Stomach smooth muscle (tissue), 2 donors: ENCODE measurements at regions not wholly inside any gene's neighbourhood (a gene's known extent, or its start where the extent isn't known, plus 50 kb on each side); places are given as distances from the start of the nearest gene placed in this dataset.
"Not testable (repeated sequence)": the region's sequence is repeated elsewhere in the genome, so short reads cannot be mapped to it uniquely, and the experiment has no call there.

ENCODE experiments used
- H3K27ac ChIP-seq: one replicate; pipeline ENCODE4 v1.7.0; 2013; ENCODE audit warnings: mild to moderate bottlenecking, low read length, inconsistent platforms
- H3K27me3 ChIP-seq, 2 donors: one replicate each; pipeline ENCODE4 v1.7.0; 2013; ENCODE audit warnings: low read length in 2 of 2; ENCODE audit not compliant: insufficient read depth in 2 of 2, control insufficient read depth in 1 of 2
- H3K36me3 ChIP-seq, 2 donors: one replicate each; pipeline ENCODE4 v1.7.0; 2013; ENCODE audit warnings: low read length in 2 of 2; ENCODE audit not compliant: control insufficient read depth in 2 of 2, insufficient read depth in 2 of 2
- H3K4me1 ChIP-seq: one replicate; pipeline ENCODE4 v1.7.0; 2013; ENCODE audit warnings: low read length; ENCODE audit not compliant: control insufficient read depth, insufficient read depth
- H3K4me3 ChIP-seq, 2 donors: one replicate each; pipeline ENCODE4 v1.7.0; 2013; ENCODE audit warnings: low read length in 2 of 2
- H3K9ac ChIP-seq, 2 donors: one replicate each; pipeline ENCODE4 v1.7.0; 2013; ENCODE audit warnings: low read length in 2 of 2, mild to moderate bottlenecking in 1 of 2
- H3K9me3 ChIP-seq, 2 donors: one replicate each; pipeline ENCODE4 v1.7.0; 2013; ENCODE audit warnings: low read length in 2 of 2; ENCODE audit not compliant: control insufficient read depth in 2 of 2
- donor health status: healthy.
- donor health status: Pancreatic carcinoma.

- H3K9ac ChIP-seq = no peak overlapping the region
- no peak overlapping the region for H3K4me3 ChIP-seq
- no peaks in the 10 kb centered on the region for H3K4me1 ChIP-seq
- no peaks in the 10 kb centered on the region for H3K36me3 ChIP-seq
- H3K9me3 ChIP-seq = no peaks in the 10 kb centered on the region
- no peak overlapping the region for H3K27ac ChIP-seq
- H3K27me3 ChIP-seq = no peaks in the 10 kb centered on the region
Observed at GRCh38 chr3:70647094-70647493, 334.7 kb upstream of the MDFIC2 start.

GRCh38 chr3:70646635-70647034 lies 334.2 kb upstream of the MDFIC2 start:
- no peak overlapping the region for H3K9ac ChIP-seq
- H3K9me3 ChIP-seq = no peaks in the 10 kb centered on the region
- no peak overlapping the region for H3K4me3 ChIP-seq
- no peaks in the 10 kb centered on the region for H3K36me3 ChIP-seq
- H3K27ac ChIP-seq = no peak overlapping the region
- H3K4me1 ChIP-seq = no peaks in the 10 kb centered on the region
- H3K27me3 ChIP-seq = no peaks in the 10 kb centered on the region

- Histone ChIP-seq H3K36me3 (no peaks in the 10 kb centered on the region), H3K27ac (no peak overlapping the region), H3K27me3 (no peaks in the 10 kb centered on the region), H3K4me3 (no peak overlapping the region), H3K9ac (no peak overlapping the region), H3K4me1 (no peaks in the 10 kb centered on the region), H3K9me3 (no peaks in the 10 kb centered on the region)
Observed at GRCh38 chr3:70640481-70640880, 328.0 kb upstream of the MDFIC2 start.

GRCh38 chr3:70635301-70635700 lies 322.9 kb upstream of the MDFIC2 start:
- H3K9me3 ChIP-seq = no peaks in the 10 kb centered on the region
- no peak overlapping the region for H3K4me3 ChIP-seq
- no peaks in the 10 kb centered on the region for H3K36me3 ChIP-seq
- H3K4me1 ChIP-seq = no peaks in the 10 kb centered on the region
- no peaks in the 10 kb centered on the region for H3K27me3 ChIP-seq
- no peak overlapping the region for H3K9ac ChIP-seq
- H3K27ac ChIP-seq = no peak overlapping the region

GRCh38 chr3:70631716-70632307 lies 319.4 kb upstream of the MDFIC2 start:
- no peak overlapping the region for H3K27ac ChIP-seq
- no peak overlapping the region for H3K4me3 ChIP-seq
- H3K27me3 ChIP-seq = no peaks in the 10 kb centered on the region
- H3K9ac ChIP-seq = no peak overlapping the region
- no peaks in the 10 kb centered on the region for H3K36me3 ChIP-seq
- no peaks in the 10 kb centered on the region for H3K4me1 ChIP-seq
- no peaks in the 10 kb centered on the region for H3K9me3 ChIP-seq

GRCh38 chr3:70621451-70621850 lies 309.0 kb upstream of the MDFIC2 start:
- no peaks in the 10 kb centered on the region for H3K4me1 ChIP-seq
- no peak overlapping the region for H3K4me3 ChIP-seq
- no peaks in the 10 kb centered on the region for H3K27me3 ChIP-seq
- H3K9ac ChIP-seq = no peak overlapping the region
- H3K27ac ChIP-seq = no peak overlapping the region
- H3K36me3 ChIP-seq = no peaks in the 10 kb centered on the region
- H3K9me3 ChIP-seq = no peaks in the 10 kb centered on the region

- H3K36me3 ChIP-seq = no peaks in the 10 kb centered on the region
- H3K27ac ChIP-seq = no peak overlapping the region
- H3K4me1 ChIP-seq = no peaks in the 10 kb centered on the region
- H3K9ac ChIP-seq = no peak overlapping the region
- H3K4me3 ChIP-seq = no peak overlapping the region
- H3K27me3 ChIP-seq = no peaks in the 10 kb centered on the region
- H3K9me3 ChIP-seq = no peaks in the 10 kb centered on the region
Observed at GRCh38 chr3:70620956-70621355, 308.5 kb upstream of the MDFIC2 start.

- Histone ChIP-seq H3K27me3 (no peaks in the 10 kb centered on the region), H3K9ac (no peak overlapping the region)
Observed at GRCh38 chr3:70620367-70620766, 307.9 kb upstream of the MDFIC2 start.

GRCh38 chr3:70618151-70618550 lies 305.7 kb upstream of the MDFIC2 start:
- Histone ChIP-seq H3K9ac (no peak overlapping the region), H3K36me3 (no peaks in the 10 kb centered on the region), H3K27ac (no peak overlapping the region), H3K4me3 (no peak overlapping the region), H3K27me3 (no peaks in the 10 kb centered on the region), H3K9me3 (no peaks in the 10 kb centered on the region), H3K4me1 (no peaks in the 10 kb centered on the region)

More at GRCh38 chr3:70620367-70620766, 307.9 kb upstream of the MDFIC2 start:
- Histone ChIP-seq H3K4me1 (no peaks in the 10 kb centered on the region), H3K27ac (no peak overlapping the region), H3K36me3 (no peaks in the 10 kb centered on the region), H3K9me3 (no peaks in the 10 kb centered on the region), H3K4me3 (no peak overlapping the region)

GRCh38 chr3:70617349-70617748 lies 304.9 kb upstream of the MDFIC2 start:
- H3K27me3 ChIP-seq, H3K4me1 ChIP-seq, H3K9me3 ChIP-seq: not testable (repeated sequence)

GRCh38 chr3:70615286-70615685 lies 302.8 kb upstream of the MDFIC2 start:
- Histone ChIP-seq H3K36me3 (no peaks in the 10 kb centered on the region), H3K9me3 (no peaks in the 10 kb centered on the region), H3K27ac (no peak overlapping the region), H3K4me3 (no peak overlapping the region), H3K9ac (no peak overlapping the region), H3K27me3 (no peaks in the 10 kb centered on the region), H3K4me1 (no peaks in the 10 kb centered on the region)

More at GRCh38 chr3:70617349-70617748, 304.9 kb upstream of the MDFIC2 start:
- H3K4me3 ChIP-seq, H3K9ac ChIP-seq, H3K27ac ChIP-seq, H3K36me3 ChIP-seq: not testable (repeated sequence)
